ENCODE measurements at regions not wholly inside any gene's neighbourhood (a gene's known extent, or its start where the extent isn't known, plus 50 kb on each side); places are given as distances from the start of the nearest gene placed in this dataset.

DNA sequence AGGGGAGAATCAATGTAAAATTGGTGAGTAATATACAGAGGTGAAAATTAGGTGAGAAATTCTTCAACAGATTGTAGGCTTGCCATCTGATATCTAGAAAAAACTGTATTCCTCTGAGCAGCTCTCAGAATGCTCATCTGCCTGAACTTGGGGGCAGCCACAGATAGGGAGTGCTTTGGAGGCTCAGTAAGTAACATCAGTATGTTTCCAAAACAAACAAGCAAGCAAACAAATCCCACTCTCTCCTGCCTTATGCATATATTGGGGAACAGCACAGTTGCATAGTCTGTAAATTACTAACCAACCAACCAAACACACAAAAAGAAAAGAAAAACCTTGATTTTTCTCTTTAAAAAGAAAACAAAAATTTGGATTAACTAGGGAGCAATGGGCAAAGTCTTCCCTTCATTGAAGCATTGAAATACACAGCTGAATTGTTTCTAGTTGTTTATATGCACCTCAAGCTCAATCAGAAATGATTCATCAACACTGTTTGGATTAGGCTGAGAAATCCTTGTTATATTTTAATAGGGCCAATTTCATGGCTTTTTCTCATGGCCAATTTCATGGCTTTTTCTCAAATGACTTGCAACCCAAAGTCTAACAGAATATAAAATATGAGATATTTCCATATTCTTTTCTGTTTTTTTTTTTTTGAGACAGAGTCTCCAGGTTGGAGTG is 50.1 kb upstream of the DEK start:
- no peaks in the 10 kb centered on the region for H3K27me3 Mint-ChIP-seq (ENCODE audit: insufficient read depth, unreplicated experiment)
- CTCF ChIA-PET: interaction anchor here (0.7 to 1.2 kb wide), 2 partner anchors 89 to 191 kb away, joined by 3 read pairs; no protein-coding TSS in a partner anchor
- no peaks in the 10 kb centered on the region for H3K36me3 Mint-ChIP-seq (ENCODE audit: insufficient read depth, unreplicated experiment)
- POLR2A ChIA-PET: no interaction called here
- no TSS peak for BruUV-seq (replicated peaks)
- no peak overlapping the region for H3K4me3 Mint-ChIP-seq (ENCODE audit: unreplicated experiment)
- H3K4me1 Mint-ChIP-seq (ENCODE audit: insufficient read depth, unreplicated experiment): no peaks in the 10 kb centered on the region
- no peak for DNase-seq (ENCODE audit: unreplicated experiment)
- intact Hi-C loops (cut with micrococcal nuclease): no loop called here
- H3K27ac Mint-ChIP-seq (ENCODE audit: low read depth, unreplicated experiment): no peak overlapping the region
- peaks cover 3% of the 10 kb centered on the region for H3K9me3 Mint-ChIP-seq (ENCODE audit: unreplicated experiment)
- TF ChIP-seq, protein P1, sequence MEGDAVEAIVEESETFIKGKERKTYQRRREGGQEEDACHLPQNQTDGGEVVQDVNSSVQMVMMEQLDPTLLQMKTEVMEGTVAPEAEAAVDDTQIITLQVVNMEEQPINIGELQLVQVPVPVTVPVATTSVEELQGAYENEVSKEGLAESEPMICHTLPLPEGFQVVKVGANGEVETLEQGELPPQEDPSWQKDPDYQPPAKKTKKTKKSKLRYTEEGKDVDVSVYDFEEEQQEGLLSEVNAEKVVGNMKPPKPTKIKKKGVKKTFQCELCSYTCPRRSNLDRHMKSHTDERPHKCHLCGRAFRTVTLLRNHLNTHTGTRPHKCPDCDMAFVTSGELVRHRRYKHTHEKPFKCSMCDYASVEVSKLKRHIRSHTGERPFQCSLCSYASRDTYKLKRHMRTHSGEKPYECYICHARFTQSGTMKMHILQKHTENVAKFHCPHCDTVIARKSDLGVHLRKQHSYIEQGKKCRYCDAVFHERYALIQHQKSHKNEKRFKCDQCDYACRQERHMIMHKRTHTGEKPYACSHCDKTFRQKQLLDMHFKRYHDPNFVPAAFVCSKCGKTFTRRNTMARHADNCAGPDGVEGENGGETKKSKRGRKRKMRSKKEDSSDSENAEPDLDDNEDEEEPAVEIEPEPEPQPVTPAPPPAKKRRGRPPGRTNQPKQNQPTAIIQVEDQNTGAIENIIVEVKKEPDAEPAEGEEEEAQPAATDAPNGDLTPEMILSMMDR (IDR thresholded peaks at IDR 0.05; ENCODE audit: unreplicated experiment): no peak

Measured in MCF 10A (cell line).